ENCODE measurements at regions not wholly inside any gene's neighbourhood (a gene's known extent, or its start where the extent isn't known, plus 50 kb on each side); places are given as distances from the start of the nearest gene placed in this dataset.

- TF ChIP-seq CTCF (IDR thresholded peaks at IDR 0.05; ENCODE audit: low read depth, low read length), result no peak
- no peak for TF ChIP-seq POLR2A (IDR thresholded peaks at IDR 0.05; ENCODE audit: extremely low read depth, insufficient read length)
- TF ChIP-seq MYC (IDR thresholded peaks at IDR 0.05; ENCODE audit: low read depth, low read length), result no peak
Measured at GRCh38 chr18:43780782-43781340, 503.6 kb upstream of the SYT4 start.
